Astrocyte (in vitro differentiated cells and primary cell): ENCODE measurements at regions not wholly inside any gene's neighbourhood (a gene's known extent, or its start where the extent isn't known, plus 50 kb on each side); places are given as distances from the start of the nearest gene placed in this dataset.

Experiments
- EZH2 ChIP-seq: IDR thresholded peaks from 2 replicates; pipeline ENCODE4 v1.6.1; 2012; ENCODE audit warnings: mild to moderate bottlenecking, low read length, inconsistent platforms; ENCODE audit not compliant: insufficient read depth
- TF ChIP-seq, protein P1 (sequence below): IDR thresholded peaks from 2 replicates; pipeline ENCODE4 v1.5.1; 2011; ENCODE audit warnings: low read depth, mild to moderate bottlenecking, inconsistent platforms, low read length, moderate library complexity; ENCODE audit not compliant: insufficient read depth

- TF ChIP-seq, protein P1, sequence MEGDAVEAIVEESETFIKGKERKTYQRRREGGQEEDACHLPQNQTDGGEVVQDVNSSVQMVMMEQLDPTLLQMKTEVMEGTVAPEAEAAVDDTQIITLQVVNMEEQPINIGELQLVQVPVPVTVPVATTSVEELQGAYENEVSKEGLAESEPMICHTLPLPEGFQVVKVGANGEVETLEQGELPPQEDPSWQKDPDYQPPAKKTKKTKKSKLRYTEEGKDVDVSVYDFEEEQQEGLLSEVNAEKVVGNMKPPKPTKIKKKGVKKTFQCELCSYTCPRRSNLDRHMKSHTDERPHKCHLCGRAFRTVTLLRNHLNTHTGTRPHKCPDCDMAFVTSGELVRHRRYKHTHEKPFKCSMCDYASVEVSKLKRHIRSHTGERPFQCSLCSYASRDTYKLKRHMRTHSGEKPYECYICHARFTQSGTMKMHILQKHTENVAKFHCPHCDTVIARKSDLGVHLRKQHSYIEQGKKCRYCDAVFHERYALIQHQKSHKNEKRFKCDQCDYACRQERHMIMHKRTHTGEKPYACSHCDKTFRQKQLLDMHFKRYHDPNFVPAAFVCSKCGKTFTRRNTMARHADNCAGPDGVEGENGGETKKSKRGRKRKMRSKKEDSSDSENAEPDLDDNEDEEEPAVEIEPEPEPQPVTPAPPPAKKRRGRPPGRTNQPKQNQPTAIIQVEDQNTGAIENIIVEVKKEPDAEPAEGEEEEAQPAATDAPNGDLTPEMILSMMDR: no peak
- no peak for TF ChIP-seq EZH2
Observed at GRCh38 chr4:63379750-63380522, 1029.3 kb downstream of the TECRL start.
